GM19467 (cell line): ENCODE measurements at regions not wholly inside any gene's neighbourhood (a gene's known extent, or its start where the extent isn't known, plus 50 kb on each side); places are given as distances from the start of the nearest gene placed in this dataset.
"Not testable (repeated sequence)": the region's sequence is repeated elsewhere in the genome, so short reads cannot be mapped to it uniquely, and the experiment has no call there.

ENCODE experiments used
- ATAC-seq: cut with Tn5 transposase; IDR thresholded peaks from one replicate; pipeline ENCODE4 v1.9.1; 2021; ENCODE audit warnings: mild to moderate bottlenecking, moderate library complexity; ENCODE audit not compliant: unreplicated experiment

- no peak for ATAC-seq
Measured at GRCh38 chr4:66486068-66486467, 815.8 kb upstream of the EPHA5 start.

GRCh38 chr4:66482186-66482585 is 811.9 kb upstream of the EPHA5 start:
- ATAC-seq: no peak

DNA sequence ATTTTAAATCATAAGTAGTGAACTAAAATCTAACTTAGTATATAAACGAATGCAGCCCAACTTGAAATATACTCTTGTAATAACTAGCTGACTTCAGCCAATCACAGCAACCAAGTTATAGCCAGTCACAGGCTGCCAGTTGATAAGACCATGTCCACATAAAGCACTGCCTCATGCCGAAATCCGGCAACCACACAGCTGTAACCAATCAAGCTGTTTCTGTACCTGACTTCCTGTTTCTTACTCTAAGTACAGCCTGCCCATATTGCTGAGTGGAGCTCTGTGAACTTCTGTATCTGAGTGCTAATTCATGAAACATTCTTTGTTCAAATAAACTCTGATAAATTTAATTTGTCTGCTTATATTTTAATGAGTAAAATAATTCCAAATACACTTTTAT is 805.3 kb upstream of the EPHA5 start:
- ATAC-seq: no peak

- no peak for ATAC-seq
Measured at GRCh38 chr4:66465111-66465510, 794.8 kb upstream of the EPHA5 start.

GRCh38 chr4:66462890-66463289 is 792.6 kb upstream of the EPHA5 start:
- ATAC-seq: not testable (repeated sequence)

- ATAC-seq: no peak
Measured at GRCh38 chr4:66451741-66452140, 781.5 kb upstream of the EPHA5 start.

GRCh38 chr4:66443008-66443407 is 772.7 kb upstream of the EPHA5 start:
- ATAC-seq: no peak

DNA sequence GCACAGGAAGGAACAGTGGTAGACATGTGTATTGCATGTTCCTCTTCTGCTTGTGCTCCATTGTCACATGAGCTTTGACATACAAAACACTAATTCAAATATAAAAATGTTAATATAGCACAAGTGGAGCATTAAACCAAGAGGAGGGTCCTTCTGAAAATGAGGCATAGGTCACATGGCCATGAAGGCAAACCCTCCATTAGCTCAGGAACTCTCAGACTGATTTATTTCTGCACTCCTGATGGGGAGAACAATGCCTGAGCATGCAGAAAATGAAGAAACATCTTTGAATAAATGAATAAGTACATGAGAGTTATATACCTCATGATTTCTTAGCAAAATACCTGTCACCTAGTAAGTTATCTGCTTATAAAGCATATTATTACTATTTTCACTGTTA is 769.2 kb upstream of the EPHA5 start:
- no peak for ATAC-seq

DNA sequence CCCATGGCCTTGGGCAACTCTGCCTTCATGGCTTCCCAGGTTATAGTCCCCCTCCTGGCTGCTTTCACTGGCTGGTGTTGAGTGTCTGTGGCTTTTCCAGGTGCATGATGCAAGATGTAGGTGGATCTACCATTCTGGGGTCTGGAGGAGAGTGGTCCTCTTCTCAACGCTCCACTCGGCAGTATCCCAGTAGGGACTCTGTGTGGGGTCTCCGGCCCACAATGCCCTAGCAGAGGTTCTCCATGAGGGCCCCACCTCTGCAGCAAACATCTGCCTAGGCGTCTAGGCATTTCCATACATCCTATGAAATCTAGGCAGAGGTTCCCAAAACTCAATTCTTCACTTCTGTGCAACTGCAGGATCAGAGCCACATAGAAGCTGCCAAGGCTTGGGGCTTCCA is 763.4 kb upstream of the EPHA5 start:
- ATAC-seq: no peak

GRCh38 chr4:66430856-66431255 is 760.6 kb upstream of the EPHA5 start:
- no peak for ATAC-seq

GRCh38 chr4:66429276-66429675 is 759.0 kb upstream of the EPHA5 start:
- no peak for ATAC-seq

DNA sequence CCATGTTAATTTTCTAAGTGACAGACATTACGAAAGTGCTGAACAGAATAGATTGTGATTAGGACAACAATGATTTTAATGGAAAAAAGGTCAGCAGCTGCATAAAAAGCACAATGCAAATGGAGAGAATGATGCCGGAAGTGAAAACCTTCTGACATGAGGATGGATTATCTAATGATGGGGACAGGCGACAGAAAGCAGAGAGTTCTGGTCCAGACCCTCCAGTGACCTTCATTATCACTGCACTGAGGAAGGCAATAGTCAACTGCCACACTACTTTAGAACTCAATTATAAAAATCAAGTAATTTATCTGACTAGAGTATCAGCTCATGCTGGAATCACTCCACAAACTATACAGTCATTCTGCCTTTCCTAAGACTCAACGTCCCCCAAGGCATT is 746.1 kb upstream of the EPHA5 start:
- no peak for ATAC-seq

DNA sequence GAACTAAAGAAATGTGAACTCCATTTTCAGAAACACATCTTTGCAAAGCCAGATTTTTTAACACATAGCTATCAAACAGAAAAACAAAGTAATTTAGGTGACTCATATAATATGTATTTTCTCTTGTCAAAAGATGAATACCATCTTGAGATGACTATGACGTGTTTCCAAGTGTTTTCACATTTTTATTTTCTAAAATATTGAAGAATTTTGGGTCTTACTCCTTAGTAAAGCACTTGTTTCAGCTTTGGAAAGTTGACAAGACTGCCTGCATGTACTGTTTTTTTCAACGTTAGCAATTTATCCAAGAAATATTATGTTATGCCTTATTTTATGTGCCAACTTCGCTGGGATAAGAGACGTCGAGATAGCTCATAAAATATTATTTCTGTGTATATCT is 733.9 kb upstream of the EPHA5 start:
- ATAC-seq: no peak

DNA sequence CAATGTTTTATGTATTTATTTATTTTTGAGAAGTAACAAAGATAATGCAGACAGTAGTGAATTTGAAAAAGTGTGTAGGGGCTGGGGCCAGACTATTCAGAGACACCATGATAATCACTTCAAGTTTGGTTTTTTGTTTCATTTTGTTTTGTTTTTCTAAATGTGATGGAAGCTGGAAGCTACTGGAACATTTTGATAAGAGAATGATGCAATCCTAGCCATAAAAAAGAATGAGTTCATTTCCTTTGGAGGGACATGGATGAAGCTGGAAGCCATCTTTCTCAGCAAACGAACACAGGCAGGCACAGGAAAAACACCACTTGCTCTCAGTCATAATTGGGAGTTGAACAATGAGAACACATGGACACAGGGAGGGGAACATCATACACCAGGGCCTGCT is 706.6 kb upstream of the EPHA5 start:
- no peak for ATAC-seq

- ATAC-seq: no peak
Measured at GRCh38 chr4:66376396-66376795, 706.1 kb upstream of the EPHA5 start.

GRCh38 chr4:66373268-66373667 is 703.0 kb upstream of the EPHA5 start:
- ATAC-seq: no peak

- ATAC-seq: no peak
Measured at GRCh38 chr4:66372706-66373105, 702.4 kb upstream of the EPHA5 start.

- ATAC-seq: no peak
Measured at GRCh38 chr4:66367043-66367660, 696.9 kb upstream of the EPHA5 start.

- ATAC-seq: not testable (repeated sequence)
Measured at GRCh38 chr4:66360395-66360794, 690.1 kb upstream of the EPHA5 start.

DNA sequence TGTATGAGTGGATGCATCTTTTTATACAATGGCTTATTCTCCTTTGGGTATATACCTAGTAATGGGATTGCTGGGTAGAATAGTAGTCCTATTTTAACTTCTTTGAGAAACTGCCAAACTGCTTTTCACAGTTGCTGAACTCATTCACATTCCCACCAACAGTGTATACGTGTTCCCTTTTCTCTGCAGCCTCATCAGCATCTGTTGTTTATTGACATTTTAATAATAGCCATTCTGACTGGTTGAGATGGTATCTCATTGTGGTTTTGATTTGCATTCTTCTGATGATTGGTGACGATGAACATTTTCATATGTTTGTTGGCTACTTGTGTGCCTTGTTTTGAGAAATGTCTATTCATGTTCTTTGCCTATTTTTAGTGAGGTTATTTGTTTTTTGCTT is 687.0 kb upstream of the EPHA5 start:
- ATAC-seq: no peak

GRCh38 chr4:66355328-66355727 is 685.0 kb upstream of the EPHA5 start:
- no peak for ATAC-seq

DNA sequence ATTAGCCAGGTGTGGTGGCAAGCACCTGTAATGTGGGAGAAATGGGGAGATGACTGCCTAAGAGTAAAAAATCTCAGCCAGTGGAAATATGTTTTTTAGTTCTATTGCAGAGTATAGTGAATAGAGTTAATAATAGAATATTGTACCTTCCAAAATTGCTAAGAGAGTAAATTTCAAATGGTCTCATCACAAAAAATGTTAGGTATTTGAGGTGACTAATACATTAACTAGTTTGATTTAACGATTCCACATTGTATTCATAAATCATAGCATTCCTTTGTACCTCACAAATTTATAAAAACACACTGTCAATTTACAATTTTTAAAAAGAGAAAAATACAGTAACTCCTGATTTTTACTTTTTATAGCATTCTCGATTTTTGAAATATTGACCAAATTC is 681.5 kb upstream of the EPHA5 start:
- no peak for ATAC-seq

DNA sequence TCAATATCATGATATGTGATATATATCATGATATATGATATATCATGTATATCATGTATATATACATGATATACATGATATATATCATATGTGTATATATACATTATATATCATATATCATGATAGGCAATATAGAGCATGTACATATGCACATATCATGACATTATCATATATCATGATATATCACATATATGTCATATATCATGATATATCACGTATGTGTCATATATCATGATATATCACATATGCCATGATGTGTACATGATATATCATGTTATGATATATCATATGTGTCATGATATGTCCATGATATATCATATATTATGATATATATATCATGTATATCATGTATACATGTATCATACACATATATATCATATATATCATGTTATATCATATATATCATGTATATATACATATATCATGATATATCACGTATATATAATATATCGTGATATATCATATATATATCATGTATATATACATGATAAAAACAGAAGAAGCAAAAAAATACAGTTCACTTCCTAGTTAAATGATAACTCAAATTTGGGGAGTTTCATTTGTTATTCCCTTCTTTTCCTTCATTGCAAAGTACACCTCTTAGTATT is 670.1 kb upstream of the EPHA5 start:
- ATAC-seq: no peak
